IMR-90 (cell line): ENCODE measurements at regions not wholly inside any gene's neighbourhood (a gene's known extent, or its start where the extent isn't known, plus 50 kb on each side); places are given as distances from the start of the nearest gene placed in this dataset.

Source experiments
- ATAC-seq: fragments of 200-7000 bp; cut with Tn5 transposase; 2 replicates; pipeline ENCODE4 v1.9.1; 2020; ENCODE audit warnings: low read depth, mild to moderate bottlenecking, moderate library complexity
- BruUV-seq: library from RNA; stranded (reverse); fragments of 400-500 nt; replicated peaks from 2 replicates; lab custom pipeline; 2021; lab: Mats Ljungman, UMichigan
- CTCF ChIA-PET: fragments of 300-600 bp; formaldehyde crosslinking; extraction: SDS; loops from one replicate; lab custom pipeline; 2021; ENCODE audit warnings: antibody characterized with exemption; lab: Yijun Ruan, JAX
- POLR2A ChIA-PET: fragments of 300-600 bp; sonication (Branson Sonifier 250); formaldehyde crosslinking; loops from one replicate; lab custom pipeline; 2022; ENCODE audit warnings: antibody characterized with exemption; ENCODE audit not compliant: unreplicated experiment; lab: Charles Lee
- DNase-seq: peaks from one replicate; pipeline ENCODE4 v3.0.0; 2013
- H2AFZ ChIP-seq: replicated peaks from 2 replicates; pipeline ENCODE3; 2013; ENCODE audit warnings: low read length, mild to moderate bottlenecking; ENCODE audit not compliant: poor library complexity
- H2AK5ac ChIP-seq: 2 replicates; pipeline ENCODE4 v1.6.1; 2013; ENCODE audit warnings: low read depth, low read length, inconsistent platforms
- H2AK9ac ChIP-seq: replicated peaks from 2 replicates; pipeline ENCODE3; 2013; ENCODE audit warnings: mild to moderate bottlenecking, low read depth, low read length, moderate library complexity; ENCODE audit not compliant: poor library complexity
- H2BK120ac ChIP-seq: 2 replicates; pipeline ENCODE4 v1.6.1; 2013; ENCODE audit warnings: low read depth, low read length, inconsistent platforms
- H2BK15ac ChIP-seq: 3 replicates; pipeline ENCODE4 v1.6.1; 2013; ENCODE audit warnings: low read depth, low read length, inconsistent platforms
- H2BK20ac ChIP-seq: 2 replicates; pipeline ENCODE4 v1.6.1; 2013; ENCODE audit warnings: low read depth, mild to moderate bottlenecking, inconsistent platforms, low read length, moderate library complexity
- H2BK5ac ChIP-seq: 2 replicates; pipeline ENCODE4 v1.6.1; 2013; ENCODE audit warnings: mild to moderate bottlenecking, low read depth, low read length, inconsistent platforms; ENCODE audit not compliant: poor library complexity, severe bottlenecking
- H3K14ac ChIP-seq: replicated peaks from 2 replicates; pipeline ENCODE4 v1.6.1; 2013; ENCODE audit warnings: low read depth, low read length, inconsistent platforms
- H3K18ac ChIP-seq: 2 replicates; pipeline ENCODE4 v1.6.1; 2013; ENCODE audit warnings: low read depth, low read length, control low read depth
- H3K23ac ChIP-seq: 2 replicates; pipeline ENCODE4 v1.6.1; 2013; ENCODE audit warnings: low read depth, low read length, inconsistent platforms
- H3K27ac ChIP-seq: 2 replicates; pipeline ENCODE4 v1.5.1; 2013; ENCODE audit warnings: mild to moderate bottlenecking, control low read depth, low read length; ENCODE audit not compliant: insufficient read depth
- H3K27me3 ChIP-seq: 2 replicates; pipeline ENCODE4 v1.6.1; 2013; ENCODE audit warnings: low read length; ENCODE audit not compliant: control insufficient read depth, insufficient read depth
- H3K36me3 ChIP-seq: 2 replicates; pipeline ENCODE4 v1.6.1; 2013; ENCODE audit warnings: low read length, mixed read lengths; ENCODE audit not compliant: control insufficient read depth, insufficient read depth
- H3K4ac ChIP-seq: 2 replicates; pipeline ENCODE4 v1.6.1; 2013; ENCODE audit warnings: low read depth, low read length, inconsistent platforms
- H3K4me1 ChIP-seq: 2 replicates; pipeline ENCODE4 v1.6.1; 2013; ENCODE audit warnings: low read length, mixed read lengths; ENCODE audit not compliant: control insufficient read depth, insufficient read depth
- H3K4me2 ChIP-seq: 2 replicates; pipeline ENCODE4 v1.6.1; 2013; ENCODE audit warnings: low read depth, mild to moderate bottlenecking, control low read depth, low read length, moderate library complexity
- H3K4me3 ChIP-seq: 2 replicates; pipeline ENCODE4 v1.5.1; 2013; ENCODE audit warnings: low read depth, mild to moderate bottlenecking, control low read depth, low read length, moderate library complexity; ENCODE audit not compliant: insufficient read depth
- H3K56ac ChIP-seq: 2 replicates; pipeline ENCODE4 v1.6.1; 2013; ENCODE audit warnings: low read length, inconsistent platforms; ENCODE audit not compliant: insufficient read depth; ENCODE audit errors: extremely low read depth
- H3K79me1 ChIP-seq, 2 experiments: 2 replicates each; pipeline ENCODE4 v1.6.1; 2013; ENCODE audit warnings: low read length in 2 of 2, inconsistent platforms in 1 of 2, low read depth in 1 of 2
- H3K9ac ChIP-seq: 2 replicates; pipeline ENCODE4 v1.6.1; 2013; ENCODE audit warnings: low read depth, low read length, control low read depth
- H3K9me1 ChIP-seq: 2 replicates; pipeline ENCODE4 v1.6.1; 2013; ENCODE audit warnings: low read length, inconsistent platforms; ENCODE audit not compliant: insufficient read depth
- H3K9me3 ChIP-seq: 2 replicates; pipeline ENCODE4 v1.6.1; 2013; ENCODE audit warnings: low read length; ENCODE audit not compliant: control insufficient read depth, insufficient read depth
- H4K20me1 ChIP-seq: 2 replicates; pipeline ENCODE4 v1.6.1; 2013; ENCODE audit warnings: low read length, inconsistent platforms; ENCODE audit not compliant: insufficient read depth
- H4K5ac ChIP-seq: 2 replicates; pipeline ENCODE4 v1.6.1; 2013; ENCODE audit warnings: mild to moderate bottlenecking, low read depth, low read length, control low read depth
- H4K8ac ChIP-seq, 2 experiments: 2 replicates each; pipeline ENCODE4 v1.6.1; 2013; ENCODE audit warnings: low read depth in 2 of 2, low read length in 2 of 2, control low read depth in 1 of 2, inconsistent platforms in 1 of 2
- H4K91ac ChIP-seq: 2 replicates; pipeline ENCODE4 v1.6.1; 2013; ENCODE audit warnings: low read depth, low read length, inconsistent platforms; ENCODE audit not compliant: insufficient read depth
- BHLHE40 ChIP-seq: fragments of 150-350 bp; IDR thresholded peaks from 2 replicates; pipeline ENCODE4 v1.6.1; 2016; ENCODE audit warnings: mild to moderate bottlenecking, low read depth, low read length
- CEBPB ChIP-seq: IDR thresholded peaks from 2 replicates; pipeline ENCODE4 v1.6.1; 2012; ENCODE audit warnings: low read depth, low read length, improper control_type of control experiment
- CHD1 ChIP-seq: IDR thresholded peaks from 2 replicates; pipeline ENCODE4 v1.6.1; 2012; ENCODE audit warnings: low read depth, low read length, improper control_type of control experiment
- FOS ChIP-seq: fragments of 150-350 bp; IDR thresholded peaks from 2 replicates; pipeline ENCODE4 v1.6.1; 2016; ENCODE audit warnings: low read depth, low read length
- MAFK ChIP-seq: IDR thresholded peaks from 2 replicates; pipeline ENCODE4 v1.6.1; 2012; ENCODE audit warnings: low read depth, low read length, improper control_type of control experiment
- MAZ ChIP-seq: IDR thresholded peaks from 2 replicates; pipeline ENCODE4 v1.6.1; 2012; ENCODE audit warnings: low read depth, mild to moderate bottlenecking, low read length, improper control_type of control experiment, moderate library complexity, borderline replicate concordance
- MXI1 ChIP-seq: IDR thresholded peaks from 2 replicates; pipeline ENCODE4 v1.6.1; 2012; ENCODE audit warnings: low read depth, mild to moderate bottlenecking, low read length, moderate library complexity, borderline replicate concordance
- NFE2L2 ChIP-seq: fragments of 150-350 bp; IDR thresholded peaks from 2 replicates; pipeline ENCODE4 v1.6.1; 2016; ENCODE audit warnings: low read depth, mild to moderate bottlenecking, low read length
- POLR2A ChIP-seq: IDR thresholded peaks from 2 replicates; pipeline ENCODE4 v1.6.1; 2012; ENCODE audit warnings: mild to moderate bottlenecking, low read depth, low read length
- RAD21 ChIP-seq: IDR thresholded peaks from 2 replicates; pipeline ENCODE4 v1.6.1; 2012; ENCODE audit warnings: low read length, improper control_type of control experiment
- RCOR1 ChIP-seq: IDR thresholded peaks from 2 replicates; pipeline ENCODE4 v1.6.1; 2012; ENCODE audit warnings: mild to moderate bottlenecking, low read length, improper control_type of control experiment; ENCODE audit not compliant: insufficient replicate concordance
- RFX5 ChIP-seq: IDR thresholded peaks from 2 replicates; pipeline ENCODE4 v1.8.0; 2012; ENCODE audit warnings: low read depth, mild to moderate bottlenecking, low read length, moderate library complexity
- SMC3 ChIP-seq: fragments of 150-350 bp; IDR thresholded peaks from 2 replicates; pipeline ENCODE4 v1.6.1; 2016; ENCODE audit warnings: low read depth, mild to moderate bottlenecking, antibody characterized with exemption, low read length, moderate library complexity
- WGBS, 2 experiments: methylation state at CpG; one replicate each; pipeline versions ENCODE4 v1.1.5 to v1.1.7; 2013; ENCODE audit warnings: missing lambda C conversion rate in 2 of 2; ENCODE audit not compliant: insufficient read length in 1 of 2; ENCODE audit errors: extremely low coverage in 2 of 2; 5-methylcytosine and 5-hydroxymethylcytosine counted together
- dilution Hi-C: fragments of 300-500 bp; cut with HindIII; formaldehyde crosslinking; loops from one replicate; pipeline ENCODE4 v1.14.3; 2018; ENCODE audit warnings: low sequenced_read_pairs; ENCODE audit not compliant: unreplicated experiment
- in situ Hi-C: fragments of 300-500 bp; cut with MboI; formaldehyde crosslinking; loops from 3 replicates; pipeline ENCODE4 v1.14.3; 2019; ENCODE audit warnings: low sequenced_read_pairs, inconsistent platforms, mixed read lengths
- intact Hi-C: fragments of 100-400 bp; cut with micrococcal nuclease; formaldehyde crosslinking; loops from 2 replicates; pipeline ENCODE4 v1.10.0; 2022
- TF ChIP-seq, protein P1 (sequence below): fragments of 150-350 bp; IDR thresholded peaks from 2 replicates; pipeline ENCODE4 v1.6.1; 2017; ENCODE audit warnings: mild to moderate bottlenecking, antibody characterized with exemption, low read length, low read depth
- TF ChIP-seq, protein P2 (sequence below): fragments of 150-350 bp; IDR thresholded peaks from 2 replicates; pipeline ENCODE4 v1.6.1; 2016; ENCODE audit warnings: low read depth, mild to moderate bottlenecking, low read length, moderate library complexity, borderline replicate concordance
- TF ChIP-seq, protein P3 (sequence below): conservative IDR thresholded peaks from 2 replicates; pipeline ENCODE4 v1.5.1; 2012; ENCODE audit warnings: mild to moderate bottlenecking, low read depth, low read length, improper control_type of control experiment

DNA sequence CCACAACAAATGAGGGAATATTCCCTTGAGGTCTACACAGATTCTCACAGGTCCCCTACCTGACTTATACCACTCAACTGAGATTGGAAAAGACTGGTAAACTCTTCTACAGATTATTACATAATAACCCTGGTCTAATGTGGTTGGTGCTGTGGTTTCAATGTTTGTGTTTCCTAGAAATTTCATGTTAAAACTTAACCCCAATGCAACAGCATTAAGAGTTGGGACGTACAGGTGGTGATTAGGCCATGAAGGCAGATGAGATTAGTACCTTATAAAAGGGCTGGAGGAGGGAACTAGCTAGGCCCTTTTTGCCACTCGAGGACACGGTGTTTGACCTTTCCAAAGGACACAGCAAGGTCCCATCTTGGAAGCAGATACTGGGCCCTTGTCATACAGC, 84.3 kb upstream of the TAPT1 start:
- dilution Hi-C loops (no loop called here), in situ Hi-C loops (no loop called here), intact Hi-C loops (no loop called here)
- no peaks in the 10 kb centered on the region for H3K9me1 ChIP-seq
- no peak overlapping the region for H3K4me2 ChIP-seq
- no peak overlapping the region for H3K23ac ChIP-seq
- no peak overlapping the region for H2BK5ac ChIP-seq
- H4K5ac ChIP-seq: no peak overlapping the region
- H4K91ac ChIP-seq: no peak overlapping the region
- H3K27me3 ChIP-seq: peaks cover 2% of the 10 kb centered on the region; the same call in 1 of the 2 replicates
- DNase-seq (no peak), ATAC-seq (no peak)
- H3K18ac ChIP-seq: no peak overlapping the region
- H2BK15ac ChIP-seq: no peak overlapping the region
- H3K4me3 ChIP-seq: no peak overlapping the region
- H4K20me1 ChIP-seq: no peaks in the 10 kb centered on the region; the same call in 1 of the 2 replicates
- H2AK5ac ChIP-seq: no peak overlapping the region
- 14% methylated on average over 1 of the region's 3 CpGs; no CpG with 5 or more reads in 1 of the 2 experiments for WGBS, 2 experiments
- H3K14ac ChIP-seq: no peak overlapping the region
- no peak overlapping the region for H2AFZ ChIP-seq
- H3K27ac ChIP-seq: no peak overlapping the region
- ChIA-PET CTCF (no interaction called here), POLR2A (no interaction called here)
- no peaks in the 10 kb centered on the region for H3K9me3 ChIP-seq
- no peaks in the 10 kb centered on the region for H3K36me3 ChIP-seq
- H3K9ac ChIP-seq: no peak overlapping the region
- H3K4ac ChIP-seq: no peak overlapping the region
- no peak overlapping the region for H2BK120ac ChIP-seq
- no TSS peak for BruUV-seq
- no peak overlapping the region for H4K8ac ChIP-seq
- no peaks in the 10 kb centered on the region for H3K79me1 ChIP-seq
- no peaks in the 10 kb centered on the region for H3K4me1 ChIP-seq
- H2AK9ac ChIP-seq: no peak overlapping the region
- H3K56ac ChIP-seq: no peak overlapping the region
- TF ChIP-seq RAD21: no peak
- no peak for TF ChIP-seq CEBPB
- TF ChIP-seq POLR2A: no peak
- TF ChIP-seq RFX5: no peak
- TF ChIP-seq MXI1: no peak
- TF ChIP-seq, protein P1, sequence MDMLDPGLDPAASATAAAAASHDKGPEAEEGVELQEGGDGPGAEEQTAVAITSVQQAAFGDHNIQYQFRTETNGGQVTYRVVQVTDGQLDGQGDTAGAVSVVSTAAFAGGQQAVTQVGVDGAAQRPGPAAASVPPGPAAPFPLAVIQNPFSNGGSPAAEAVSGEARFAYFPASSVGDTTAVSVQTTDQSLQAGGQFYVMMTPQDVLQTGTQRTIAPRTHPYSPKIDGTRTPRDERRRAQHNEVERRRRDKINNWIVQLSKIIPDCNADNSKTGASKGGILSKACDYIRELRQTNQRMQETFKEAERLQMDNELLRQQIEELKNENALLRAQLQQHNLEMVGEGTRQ: no peak
- TF ChIP-seq MAFK: no peak
- no peak for TF ChIP-seq NFE2L2
- no peak for TF ChIP-seq FOS
- no peak for TF ChIP-seq RCOR1
- no peak for TF ChIP-seq MAZ
- TF ChIP-seq BHLHE40: no peak
- TF ChIP-seq, protein P2, sequence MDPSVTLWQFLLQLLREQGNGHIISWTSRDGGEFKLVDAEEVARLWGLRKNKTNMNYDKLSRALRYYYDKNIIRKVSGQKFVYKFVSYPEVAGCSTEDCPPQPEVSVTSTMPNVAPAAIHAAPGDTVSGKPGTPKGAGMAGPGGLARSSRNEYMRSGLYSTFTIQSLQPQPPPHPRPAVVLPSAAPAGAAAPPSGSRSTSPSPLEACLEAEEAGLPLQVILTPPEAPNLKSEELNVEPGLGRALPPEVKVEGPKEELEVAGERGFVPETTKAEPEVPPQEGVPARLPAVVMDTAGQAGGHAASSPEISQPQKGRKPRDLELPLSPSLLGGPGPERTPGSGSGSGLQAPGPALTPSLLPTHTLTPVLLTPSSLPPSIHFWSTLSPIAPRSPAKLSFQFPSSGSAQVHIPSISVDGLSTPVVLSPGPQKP: no peak
- TF ChIP-seq SMC3: no peak
- TF ChIP-seq, protein P3, sequence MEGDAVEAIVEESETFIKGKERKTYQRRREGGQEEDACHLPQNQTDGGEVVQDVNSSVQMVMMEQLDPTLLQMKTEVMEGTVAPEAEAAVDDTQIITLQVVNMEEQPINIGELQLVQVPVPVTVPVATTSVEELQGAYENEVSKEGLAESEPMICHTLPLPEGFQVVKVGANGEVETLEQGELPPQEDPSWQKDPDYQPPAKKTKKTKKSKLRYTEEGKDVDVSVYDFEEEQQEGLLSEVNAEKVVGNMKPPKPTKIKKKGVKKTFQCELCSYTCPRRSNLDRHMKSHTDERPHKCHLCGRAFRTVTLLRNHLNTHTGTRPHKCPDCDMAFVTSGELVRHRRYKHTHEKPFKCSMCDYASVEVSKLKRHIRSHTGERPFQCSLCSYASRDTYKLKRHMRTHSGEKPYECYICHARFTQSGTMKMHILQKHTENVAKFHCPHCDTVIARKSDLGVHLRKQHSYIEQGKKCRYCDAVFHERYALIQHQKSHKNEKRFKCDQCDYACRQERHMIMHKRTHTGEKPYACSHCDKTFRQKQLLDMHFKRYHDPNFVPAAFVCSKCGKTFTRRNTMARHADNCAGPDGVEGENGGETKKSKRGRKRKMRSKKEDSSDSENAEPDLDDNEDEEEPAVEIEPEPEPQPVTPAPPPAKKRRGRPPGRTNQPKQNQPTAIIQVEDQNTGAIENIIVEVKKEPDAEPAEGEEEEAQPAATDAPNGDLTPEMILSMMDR: no peak
- TF ChIP-seq CHD1: no peak
- no peak overlapping the region for H2BK20ac ChIP-seq
